ENCODE measurements at regions not wholly inside any gene's neighbourhood (a gene's known extent, or its start where the extent isn't known, plus 50 kb on each side); places are given as distances from the start of the nearest gene placed in this dataset.
"Not testable (repeated sequence)": the region's sequence is repeated elsewhere in the genome, so short reads cannot be mapped to it uniquely, and the experiment has no call there.

DNA sequence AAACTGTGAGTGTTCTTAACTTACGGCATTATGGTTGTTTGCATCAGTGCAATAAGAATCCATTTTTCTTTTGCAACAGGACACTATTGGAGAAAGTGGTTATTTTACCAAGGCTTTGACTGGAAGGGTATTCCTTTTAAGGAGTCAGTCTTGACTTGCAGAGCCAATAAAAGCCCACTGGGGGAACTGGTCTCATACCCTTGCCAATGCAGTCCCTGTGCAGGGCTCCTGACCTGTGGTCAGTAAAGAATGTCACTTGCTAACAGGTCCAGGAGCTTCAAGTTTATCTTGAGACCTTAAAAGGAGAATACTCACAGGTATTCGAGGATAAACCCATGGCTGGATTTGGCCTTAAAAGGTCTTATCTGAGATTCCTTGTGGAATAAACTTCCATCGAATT is 227.8 kb upstream of the GBE1 start:
- no peak for TF ChIP-seq SPI1 (IDR thresholded peaks at IDR 0.05; ENCODE audit: borderline replicate concordance, low read depth)
- TF ChIP-seq, protein P1, sequence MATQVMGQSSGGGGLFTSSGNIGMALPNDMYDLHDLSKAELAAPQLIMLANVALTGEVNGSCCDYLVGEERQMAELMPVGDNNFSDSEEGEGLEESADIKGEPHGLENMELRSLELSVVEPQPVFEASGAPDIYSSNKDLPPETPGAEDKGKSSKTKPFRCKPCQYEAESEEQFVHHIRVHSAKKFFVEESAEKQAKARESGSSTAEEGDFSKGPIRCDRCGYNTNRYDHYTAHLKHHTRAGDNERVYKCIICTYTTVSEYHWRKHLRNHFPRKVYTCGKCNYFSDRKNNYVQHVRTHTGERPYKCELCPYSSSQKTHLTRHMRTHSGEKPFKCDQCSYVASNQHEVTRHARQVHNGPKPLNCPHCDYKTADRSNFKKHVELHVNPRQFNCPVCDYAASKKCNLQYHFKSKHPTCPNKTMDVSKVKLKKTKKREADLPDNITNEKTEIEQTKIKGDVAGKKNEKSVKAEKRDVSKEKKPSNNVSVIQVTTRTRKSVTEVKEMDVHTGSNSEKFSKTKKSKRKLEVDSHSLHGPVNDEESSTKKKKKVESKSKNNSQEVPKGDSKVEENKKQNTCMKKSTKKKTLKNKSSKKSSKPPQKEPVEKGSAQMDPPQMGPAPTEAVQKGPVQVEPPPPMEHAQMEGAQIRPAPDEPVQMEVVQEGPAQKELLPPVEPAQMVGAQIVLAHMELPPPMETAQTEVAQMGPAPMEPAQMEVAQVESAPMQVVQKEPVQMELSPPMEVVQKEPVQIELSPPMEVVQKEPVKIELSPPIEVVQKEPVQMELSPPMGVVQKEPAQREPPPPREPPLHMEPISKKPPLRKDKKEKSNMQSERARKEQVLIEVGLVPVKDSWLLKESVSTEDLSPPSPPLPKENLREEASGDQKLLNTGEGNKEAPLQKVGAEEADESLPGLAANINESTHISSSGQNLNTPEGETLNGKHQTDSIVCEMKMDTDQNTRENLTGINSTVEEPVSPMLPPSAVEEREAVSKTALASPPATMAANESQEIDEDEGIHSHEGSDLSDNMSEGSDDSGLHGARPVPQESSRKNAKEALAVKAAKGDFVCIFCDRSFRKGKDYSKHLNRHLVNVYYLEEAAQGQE (IDR thresholded peaks at IDR 0.05; ENCODE audit: insufficient replicate concordance, low read depth), result no peak
- no peak for TF ChIP-seq GABPA (IDR thresholded peaks at IDR 0.05; ENCODE audit: low read depth)
- TF ChIP-seq POLR2AphosphoS5 (IDR thresholded peaks at IDR 0.05; ENCODE audit: low read depth), result no peak
- TF ChIP-seq, protein P2, sequence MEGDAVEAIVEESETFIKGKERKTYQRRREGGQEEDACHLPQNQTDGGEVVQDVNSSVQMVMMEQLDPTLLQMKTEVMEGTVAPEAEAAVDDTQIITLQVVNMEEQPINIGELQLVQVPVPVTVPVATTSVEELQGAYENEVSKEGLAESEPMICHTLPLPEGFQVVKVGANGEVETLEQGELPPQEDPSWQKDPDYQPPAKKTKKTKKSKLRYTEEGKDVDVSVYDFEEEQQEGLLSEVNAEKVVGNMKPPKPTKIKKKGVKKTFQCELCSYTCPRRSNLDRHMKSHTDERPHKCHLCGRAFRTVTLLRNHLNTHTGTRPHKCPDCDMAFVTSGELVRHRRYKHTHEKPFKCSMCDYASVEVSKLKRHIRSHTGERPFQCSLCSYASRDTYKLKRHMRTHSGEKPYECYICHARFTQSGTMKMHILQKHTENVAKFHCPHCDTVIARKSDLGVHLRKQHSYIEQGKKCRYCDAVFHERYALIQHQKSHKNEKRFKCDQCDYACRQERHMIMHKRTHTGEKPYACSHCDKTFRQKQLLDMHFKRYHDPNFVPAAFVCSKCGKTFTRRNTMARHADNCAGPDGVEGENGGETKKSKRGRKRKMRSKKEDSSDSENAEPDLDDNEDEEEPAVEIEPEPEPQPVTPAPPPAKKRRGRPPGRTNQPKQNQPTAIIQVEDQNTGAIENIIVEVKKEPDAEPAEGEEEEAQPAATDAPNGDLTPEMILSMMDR (IDR thresholded peaks at IDR 0.05; ENCODE audit: insufficient read depth, low read length), result no peak
- DNase-seq (ENCODE audit: low read depth in 1 of 2, low spot score in 1 of 2), result no peak
- H3K27me3 ChIP-seq (ENCODE audit: insufficient read depth, poor library complexity, severe bottlenecking), result no peaks in the 10 kb centered on the region

DNA sequence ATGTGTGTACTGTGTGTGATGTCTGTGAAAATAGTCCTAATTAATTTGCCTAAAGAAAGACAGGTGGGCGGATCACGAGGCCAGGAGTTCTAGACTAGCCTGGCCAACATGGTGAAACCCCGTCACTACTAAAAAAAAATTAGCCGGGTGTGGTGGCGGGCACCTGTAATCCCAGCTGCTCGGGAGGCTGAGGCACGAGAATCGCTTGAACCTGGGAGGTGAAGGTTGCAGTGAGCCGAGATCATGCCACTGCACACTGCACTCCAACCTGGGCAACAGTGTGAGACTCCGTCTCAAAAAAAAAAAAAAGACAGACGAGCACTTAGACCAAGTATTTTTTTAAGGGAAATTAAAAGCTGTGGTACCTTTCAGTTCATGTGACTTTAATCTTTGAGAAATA is 226.0 kb upstream of the GBE1 start:
- DNase-seq (ENCODE audit: low read depth in 1 of 2, low spot score in 1 of 2); H3K4me3 ChIP-seq (replicated peaks; ENCODE audit: insufficient read depth, low read length); H3K27ac ChIP-seq (replicated peaks); H3K27me3 ChIP-seq (ENCODE audit: insufficient read depth, poor library complexity, severe bottlenecking): not testable (repeated sequence)

More for the DNA sequence above, 227.8 kb upstream of the GBE1 start:
- Histone ChIP-seq H3K27ac (replicated peaks) (no peak overlapping the region), H3K4me3 (replicated peaks; ENCODE audit: insufficient read depth, low read length) (no peak overlapping the region)

DNA sequence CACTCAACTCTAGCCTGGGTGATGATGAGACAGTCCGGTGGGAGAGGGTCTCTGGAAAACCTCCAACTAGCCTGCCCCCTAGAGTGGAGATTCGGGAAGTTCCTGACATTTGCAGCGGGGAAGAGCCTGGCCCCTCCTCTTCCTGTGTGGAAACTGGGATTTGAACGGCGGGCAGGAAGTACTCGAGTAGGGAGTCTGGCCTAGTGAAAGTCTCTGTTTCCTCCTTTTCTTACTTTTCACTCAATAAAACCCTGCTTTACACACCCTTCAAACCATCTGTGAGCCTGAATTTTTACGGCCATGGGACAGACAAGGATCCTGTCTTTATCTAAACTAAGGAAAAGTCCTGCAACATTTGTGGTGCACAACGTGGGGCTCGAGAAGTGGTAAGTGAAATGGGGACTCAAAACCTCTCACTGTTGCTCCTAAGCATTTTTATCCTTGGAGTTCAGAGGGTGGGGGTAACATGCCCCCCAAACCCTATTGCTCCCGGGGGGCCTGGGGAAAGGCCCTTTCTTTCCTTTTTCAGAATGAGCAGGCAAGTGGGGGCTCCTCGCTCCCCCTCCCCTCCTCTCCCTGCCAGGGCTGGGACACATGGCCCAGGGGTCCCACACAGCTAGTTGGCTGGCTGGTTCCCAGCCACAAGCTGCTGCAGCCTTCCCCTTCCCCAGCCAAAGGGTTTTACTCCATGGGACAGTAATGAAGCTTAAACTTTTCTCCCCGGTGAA is 224.7 kb upstream of the GBE1 start:
- TF ChIP-seq, protein P2 (IDR thresholded peaks at IDR 0.05; ENCODE audit: insufficient read depth, low read length), result no peak
- TF ChIP-seq POLR2AphosphoS5 (IDR thresholded peaks at IDR 0.05; ENCODE audit: low read depth), result no peak
- TF ChIP-seq, protein P1 (IDR thresholded peaks at IDR 0.05; ENCODE audit: insufficient replicate concordance, low read depth), result no peak
- no peak for TF ChIP-seq SPI1 (IDR thresholded peaks at IDR 0.05; ENCODE audit: borderline replicate concordance, low read depth)
- TF ChIP-seq GABPA (IDR thresholded peaks at IDR 0.05; ENCODE audit: low read depth), result no peak
- no peaks in the 10 kb centered on the region for H3K27me3 ChIP-seq (ENCODE audit: insufficient read depth, poor library complexity, severe bottlenecking)
- no peak overlapping the region for H3K27ac ChIP-seq (replicated peaks)
- H3K4me3 ChIP-seq (replicated peaks; ENCODE audit: insufficient read depth, low read length), result no peak overlapping the region
- no peak for DNase-seq (ENCODE audit: low read depth in 1 of 2, low spot score in 1 of 2)

DNA sequence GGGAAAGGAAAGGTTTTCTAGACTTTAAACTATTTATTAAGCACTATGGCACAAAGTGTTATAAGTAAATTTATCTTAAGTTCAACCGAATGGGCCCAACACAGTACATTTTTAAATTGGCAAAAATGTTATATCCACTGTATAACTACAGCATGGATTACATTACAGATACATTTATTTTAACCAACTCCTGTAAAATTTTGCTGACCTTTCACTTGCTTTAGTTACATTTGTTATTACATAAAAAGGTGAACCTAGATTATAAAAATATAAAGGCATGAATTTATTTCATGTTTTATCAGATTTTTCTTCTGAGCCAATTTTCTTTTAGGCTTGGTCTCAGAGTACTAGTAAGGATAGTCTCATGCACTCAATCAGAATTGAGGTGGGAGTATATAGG is 221.9 kb upstream of the GBE1 start:
- H3K27ac ChIP-seq (replicated peaks), result no peak overlapping the region
- TF ChIP-seq, protein P2 (IDR thresholded peaks at IDR 0.05; ENCODE audit: insufficient read depth, low read length), result no peak
- no peak for TF ChIP-seq POLR2AphosphoS5 (IDR thresholded peaks at IDR 0.05; ENCODE audit: low read depth)
- TF ChIP-seq GABPA (IDR thresholded peaks at IDR 0.05; ENCODE audit: low read depth), result no peak
- H3K4me3 ChIP-seq (replicated peaks; ENCODE audit: insufficient read depth, low read length), result no peak overlapping the region
- no peak for DNase-seq (ENCODE audit: low read depth in 1 of 2, low spot score in 1 of 2)
- H3K27me3 ChIP-seq (ENCODE audit: insufficient read depth, poor library complexity, severe bottlenecking), result no peaks in the 10 kb centered on the region

All from HL-60 (cell line).